Left lobe of liver (tissue), 2 donors: ENCODE measurements at regions not wholly inside any gene's neighbourhood (a gene's known extent, or its start where the extent isn't known, plus 50 kb on each side); places are given as distances from the start of the nearest gene placed in this dataset.
"Not testable (repeated sequence)": the region's sequence is repeated elsewhere in the genome, so short reads cannot be mapped to it uniquely, and the experiment has no call there.

Source experiments
- ATAC-seq: fragments of 200-7000 bp; cut with Tn5 transposase; one replicate; pipeline ENCODE4 v1.9.1; 2020; ENCODE audit warnings: mild to moderate bottlenecking, moderate library complexity
- DNase-seq: peaks from one replicate; pipeline ENCODE4 v3.0.0-alpha.2; 2020; ENCODE audit warnings: low spot score
- donor health status: DM: no; HTN: no; CAD: no; lungs with moderate emphysema.
- donor health status: DM: no; HTN: yes; CAD: no.

GRCh38 chr2:109976319-109976718 is 77.8 kb downstream of the LIMS3 start:
- not testable (repeated sequence) for DNase-seq
- peak; percentile 91 for ATAC-seq

GRCh38 chr2:109980754-109981153 is 82.3 kb downstream of the LIMS3 start:
- ATAC-seq = peak; percentile 82
- DNase-seq = not testable (repeated sequence)

GRCh38 chr2:109986389-109987088 is 88.1 kb downstream of the LIMS3 start:
- peak; percentile 80 for ATAC-seq
- not testable (repeated sequence) for DNase-seq

- not testable (repeated sequence) for DNase-seq, ATAC-seq
Measured at GRCh38 chr2:109987089-109987420, 88.6 kb downstream of the LIMS3 start.

GRCh38 chr2:109987458-109988345 is 89.2 kb downstream of the LIMS3 start:
- ATAC-seq = peak; percentile 86
- not testable (repeated sequence) for DNase-seq

GRCh38 chr2:109999395-109999794 is 100.9 kb downstream of the LIMS3 start:
- DNase-seq = peak; percentile 35
- not testable (repeated sequence) for ATAC-seq

GRCh38 chr2:110002502-110002901 is 104.0 kb downstream of the LIMS3 start:
- not testable (repeated sequence) for DNase-seq, ATAC-seq

- not testable (repeated sequence) for DNase-seq, ATAC-seq
Measured at GRCh38 chr2:110013388-110013787, 102.2 kb downstream of the MALL start.

- DNase-seq, ATAC-seq: not testable (repeated sequence)
Measured at GRCh38 chr2:110016381-110017092, 99.1 kb downstream of the MALL start.

GRCh38 chr2:110020269-110020668 is 95.4 kb downstream of the MALL start:
- not testable (repeated sequence) for DNase-seq, ATAC-seq

- not testable (repeated sequence) for ATAC-seq, DNase-seq
Measured at GRCh38 chr2:110022278-110022677, 93.3 kb downstream of the MALL start.

GRCh38 chr2:110026126-110026785 is 89.4 kb downstream of the MALL start:
- DNase-seq = not testable (repeated sequence)
- ATAC-seq = peak; percentile 14

GRCh38 chr2:110028411-110028810 is 87.2 kb downstream of the MALL start:
- DNase-seq, ATAC-seq: not testable (repeated sequence)

- not testable (repeated sequence) for DNase-seq, ATAC-seq
Measured at GRCh38 chr2:110030894-110031293, 84.7 kb downstream of the MALL start.

GRCh38 chr2:110031722-110032327 is 83.8 kb downstream of the MALL start:
- peak; percentile 61 for ATAC-seq
- DNase-seq = not testable (repeated sequence)
